H1 (cell line): ENCODE measurements at regions not wholly inside any gene's neighbourhood (a gene's known extent, or its start where the extent isn't known, plus 50 kb on each side); places are given as distances from the start of the nearest gene placed in this dataset.

Experiments used
- CTCF ChIA-PET: fragments of 300-600 bp; sonication (Branson Sonifier 250); formaldehyde crosslinking; loops from one replicate; lab custom pipeline; 2021; ENCODE audit not compliant: partially characterized antibody; lab: Charles Lee
- POLR2A ChIA-PET: fragments of 300-600 bp; sonication (Branson Sonifier 250); formaldehyde crosslinking; loops from one replicate; lab custom pipeline; 2021; ENCODE audit warnings: inconsistent platforms; ENCODE audit not compliant: partially characterized antibody; lab: Charles Lee
- DNase-seq, 2 experiments: peaks; one replicate each; pipeline versions ENCODE4 v3.0.0 to v3.0.0-alpha.2; 2010 to 2022; ENCODE audit warnings: low spot score in 2 of 2, low read depth in 1 of 2, mixed read lengths in 1 of 2
- FAIRE-seq: peaks from 2 replicates; lab custom pipeline; 2011; peaks lifted over from hg19 to GRCh38; lab: Jason Lieb, UNC
- H2AFZ ChIP-seq: 2 replicates; pipeline ENCODE4 v1.8.1; 2012; ENCODE audit warnings: low read length, inconsistent platforms
- H2AK5ac ChIP-seq: 2 replicates; pipeline ENCODE4 v1.6.1; 2013; ENCODE audit warnings: low read depth, low read length
- H2BK120ac ChIP-seq: replicated peaks from 2 replicates; pipeline ENCODE3; 2013; ENCODE audit warnings: low read depth, low read length, inconsistent platforms
- H2BK12ac ChIP-seq: 2 replicates; pipeline ENCODE4 v1.6.1; 2013; ENCODE audit warnings: low read depth, low read length
- H2BK15ac ChIP-seq: 2 replicates; pipeline ENCODE4 v1.6.1; 2013; ENCODE audit warnings: low read length
- H2BK20ac ChIP-seq: 2 replicates; pipeline ENCODE4 v1.6.1; 2013; ENCODE audit warnings: low read length
- H2BK5ac ChIP-seq: 2 replicates; pipeline ENCODE4 v1.6.1; 2013; ENCODE audit warnings: low read depth, low read length
- H3K14ac ChIP-seq: 2 replicates; pipeline ENCODE4 v1.6.1; 2013; ENCODE audit warnings: inconsistent platforms; ENCODE audit not compliant: insufficient read length
- H3K18ac ChIP-seq: 2 replicates; pipeline ENCODE4 v1.6.1; 2013; ENCODE audit warnings: low read length; ENCODE audit errors: extremely low read depth
- H3K23ac ChIP-seq: 2 replicates; pipeline ENCODE4 v1.6.1; 2013; ENCODE audit warnings: inconsistent platforms; ENCODE audit not compliant: insufficient read length
- H3K23me2 ChIP-seq: 2 replicates; pipeline ENCODE4 v1.6.1; 2013; ENCODE audit warnings: low read depth, low read length
- H3K27ac ChIP-seq: 2 replicates; pipeline ENCODE4 v1.6.1; 2011; ENCODE audit warnings: low read depth, low read length, inconsistent platforms
- H3K27me3 ChIP-seq, 4 experiments: replicated peaks in 1 of 4; 1 replicate in 1 of 4; 2 replicates in 3 of 4; pipeline versions ENCODE4 v1.6.1 to v1.8.1; 2011 to 2013; ENCODE audit warnings: low read length in 3 of 4, mild to moderate bottlenecking in 3 of 4, inconsistent platforms in 2 of 4, mixed read lengths in 2 of 4, moderate library complexity in 1 of 4; ENCODE audit not compliant: control insufficient read depth in 3 of 4, insufficient read depth in 3 of 4; ENCODE audit errors: extremely low read depth in 1 of 4
- H3K36me3 ChIP-seq, 4 experiments: 2 replicates each; pipeline versions ENCODE4 v1.6.1 to v1.8.1; 2011 to 2013; ENCODE audit warnings: mild to moderate bottlenecking in 4 of 4, low read length in 3 of 4, moderate library complexity in 2 of 4, control low read depth in 1 of 4, inconsistent platforms in 1 of 4; ENCODE audit not compliant: insufficient read depth in 4 of 4, control insufficient read depth in 2 of 4
- H3K4ac ChIP-seq: replicated peaks from 2 replicates; pipeline ENCODE3; 2013; ENCODE audit warnings: low read length, low read depth, mixed read lengths, inconsistent platforms; ENCODE audit not compliant: insufficient read length
- H3K4me1 ChIP-seq, 4 experiments: replicated peaks in 1 of 4; 1 replicate in 1 of 4; 2 replicates in 3 of 4; pipeline versions ENCODE4 v1.6.1 to v1.8.1; 2011 to 2013; ENCODE audit warnings: low read length in 3 of 4, inconsistent platforms in 2 of 4, mixed read lengths in 1 of 4; ENCODE audit not compliant: insufficient read depth in 4 of 4, control insufficient read depth in 3 of 4
- H3K4me2 ChIP-seq, 2 experiments: 2 replicates each; pipeline versions ENCODE4 v1.6.1 to v1.8.1; 2011 to 2013; ENCODE audit warnings: low read depth in 2 of 2, low read length in 2 of 2, control low read depth in 1 of 2, inconsistent platforms in 1 of 2, mild to moderate bottlenecking in 1 of 2; ENCODE audit not compliant: insufficient read depth in 1 of 2
- H3K4me3 ChIP-seq, 4 experiments: fragments of 200-600, 300-600 bp in 1 of 4; sonication (generic), shearing (Covaris generic), sonication (Bioruptor Twin) in 1 of 4; 2 replicates each; pipeline versions ENCODE4 v1.5.1 to v1.8.1; 2011 to 2016; ENCODE audit warnings: low read length in 4 of 4, low read depth in 3 of 4, control low read depth in 2 of 4, inconsistent platforms in 2 of 4, mild to moderate bottlenecking in 2 of 4, mixed read lengths in 1 of 4, moderate library complexity in 1 of 4; ENCODE audit not compliant: insufficient read depth in 2 of 4; ENCODE audit errors: extremely low read depth in 1 of 4
- H3K56ac ChIP-seq: replicated peaks from 2 replicates; pipeline ENCODE3; 2013; ENCODE audit warnings: low read depth, mild to moderate bottlenecking, mixed read lengths, low read length, inconsistent platforms; ENCODE audit not compliant: insufficient read length
- H3K79me1 ChIP-seq: 2 replicates; pipeline ENCODE4 v1.6.1; 2013; ENCODE audit warnings: low read depth, low read length, control low read depth
- H3K79me2 ChIP-seq, 2 experiments: 2 replicates each; pipeline versions ENCODE4 v1.6.1 to v1.8.1; 2012 to 2013; ENCODE audit warnings: low read length in 2 of 2, mild to moderate bottlenecking in 2 of 2, inconsistent platforms in 1 of 2; ENCODE audit not compliant: insufficient read depth in 2 of 2, control insufficient read depth in 1 of 2
- H3K9ac ChIP-seq, 4 experiments: replicated peaks in 1 of 4; 1 replicate in 1 of 4; 2 replicates in 3 of 4; pipeline versions ENCODE4 v1.6.1 to v1.8.1; 2011 to 2013; ENCODE audit warnings: low read depth in 3 of 4, low read length in 3 of 4, control low read depth in 2 of 4, mild to moderate bottlenecking in 2 of 4, moderate library complexity in 2 of 4, inconsistent platforms in 1 of 4; ENCODE audit errors: extremely low read depth in 1 of 4
- H3K9me3 ChIP-seq, 2 experiments: 2 replicates each; pipeline versions ENCODE4 v1.6.1 to v1.8.1; 2012 to 2013; ENCODE audit warnings: mild to moderate bottlenecking in 2 of 2, moderate library complexity in 2 of 2, control low read depth in 1 of 2, inconsistent platforms in 1 of 2, low read depth in 1 of 2, low read length in 1 of 2, mixed read lengths in 1 of 2; ENCODE audit not compliant: insufficient read depth in 2 of 2
- H4K20me1 ChIP-seq, 2 experiments: replicated peaks in 1 of 2; 2 replicates each; pipeline versions ENCODE3 to v1.8.1; 2011 to 2013; ENCODE audit warnings: inconsistent platforms in 2 of 2, low read length in 2 of 2, mild to moderate bottlenecking in 1 of 2; ENCODE audit not compliant: insufficient read depth in 2 of 2, control insufficient read depth in 1 of 2
- H4K5ac ChIP-seq: 2 replicates; pipeline ENCODE4 v1.6.1; 2013; ENCODE audit warnings: low read length, low read depth, mixed read lengths, inconsistent platforms; ENCODE audit not compliant: insufficient read length
- H4K8ac ChIP-seq: 2 replicates; pipeline ENCODE4 v1.8.0; 2013; ENCODE audit warnings: mild to moderate bottlenecking, moderate library complexity, low read length, inconsistent platforms; ENCODE audit not compliant: insufficient read depth; ENCODE audit errors: extremely low read depth
- H4K91ac ChIP-seq: replicated peaks from 2 replicates; pipeline ENCODE3; 2013; ENCODE audit warnings: low read length, mixed read lengths, inconsistent platforms; ENCODE audit not compliant: insufficient read length
- ATF2 ChIP-seq: IDR thresholded peaks from 2 replicates; pipeline ENCODE4 v1.6.1; 2012; ENCODE audit warnings: low read length, inconsistent platforms
- BCL11A ChIP-seq, 2 experiments: IDR thresholded peaks; one replicate each; pipeline ENCODE4 v1.6.1; 2011; ENCODE audit warnings: low read depth in 2 of 2, low read length in 2 of 2, mild to moderate bottlenecking in 2 of 2
- CEBPB ChIP-seq: IDR thresholded peaks from 2 replicates; pipeline ENCODE4 v1.6.1; 2012; ENCODE audit warnings: low read depth, low read length
- CHD2 ChIP-seq: IDR thresholded peaks from 2 replicates; pipeline ENCODE4 v1.6.1; 2012; ENCODE audit warnings: low read length, improper control_type of control experiment
- EGR1 ChIP-seq: IDR thresholded peaks from 2 replicates; pipeline ENCODE4 v1.6.1; 2011; ENCODE audit warnings: low read depth, low read length, borderline replicate concordance
- EZH2 ChIP-seq: fragments of 200-600 bp; sonication (generic); IDR thresholded peaks from 2 replicates; pipeline ENCODE4 v1.7.1; 2012; ENCODE audit warnings: low read depth, mild to moderate bottlenecking, moderate library complexity, low read length, inconsistent platforms; ENCODE audit not compliant: severe bottlenecking
- FOSL1 ChIP-seq: IDR thresholded peaks from 2 replicates; pipeline ENCODE4 v1.6.1; 2011; ENCODE audit warnings: mild to moderate bottlenecking, low read depth, low read length, moderate library complexity; ENCODE audit not compliant: insufficient read depth
- KDM4A ChIP-seq: IDR thresholded peaks from one replicate; pipeline ENCODE4 v1.7.1; 2012; ENCODE audit warnings: low read depth, mild to moderate bottlenecking, moderate library complexity, low read length, inconsistent platforms; ENCODE audit not compliant: severe bottlenecking
- POU5F1 ChIP-seq: IDR thresholded peaks from 2 replicates; pipeline ENCODE4 v1.6.1; 2011; ENCODE audit warnings: low read depth, mild to moderate bottlenecking, low read length, moderate library complexity
- RNF2 ChIP-seq: fragments of 200-900, 300-1000 bp; sonication (generic); IDR thresholded peaks from 2 replicates; pipeline ENCODE4 v1.7.1; 2016; ENCODE audit warnings: borderline replicate concordance, low read depth, mild to moderate bottlenecking, antibody characterized with exemption, low read length; ENCODE audit not compliant: poor library complexity, severe bottlenecking; ENCODE audit errors: missing control alignments
- SP2 ChIP-seq: IDR thresholded peaks from 2 replicates; pipeline ENCODE4 v1.6.1; 2012; ENCODE audit warnings: mild to moderate bottlenecking, low read length, inconsistent platforms
- SRF ChIP-seq: IDR thresholded peaks from 2 replicates; pipeline ENCODE4 v1.6.1; 2011; ENCODE audit warnings: mild to moderate bottlenecking, low read depth, low read length, moderate library complexity
- ZNF274 ChIP-seq: IDR thresholded peaks from 2 replicates; pipeline ENCODE4 v1.7.0; 2012; ENCODE audit warnings: low read length, borderline replicate concordance; ENCODE audit errors: extremely low read depth
- WGBS, 2 experiments: shearing (Covaris generic) in 1 of 2; methylation state at CpG; one replicate each; pipeline versions ENCODE4 v1.1.6 to v1.1.7; 2013 to 2015; ENCODE audit warnings: low lambda C conversion rate in 2 of 2, mixed read lengths in 2 of 2, inconsistent platforms in 1 of 2, low coverage in 1 of 2, missing lambda C conversion rate in 1 of 2; ENCODE audit not compliant: insufficient replicate concordance in 2 of 2, insufficient coverage in 1 of 2, insufficient read length in 1 of 2; ENCODE audit errors: extremely low coverage in 1 of 2, missing lambda C conversion rate in 1 of 2; 5-methylcytosine and 5-hydroxymethylcytosine counted together

DNA sequence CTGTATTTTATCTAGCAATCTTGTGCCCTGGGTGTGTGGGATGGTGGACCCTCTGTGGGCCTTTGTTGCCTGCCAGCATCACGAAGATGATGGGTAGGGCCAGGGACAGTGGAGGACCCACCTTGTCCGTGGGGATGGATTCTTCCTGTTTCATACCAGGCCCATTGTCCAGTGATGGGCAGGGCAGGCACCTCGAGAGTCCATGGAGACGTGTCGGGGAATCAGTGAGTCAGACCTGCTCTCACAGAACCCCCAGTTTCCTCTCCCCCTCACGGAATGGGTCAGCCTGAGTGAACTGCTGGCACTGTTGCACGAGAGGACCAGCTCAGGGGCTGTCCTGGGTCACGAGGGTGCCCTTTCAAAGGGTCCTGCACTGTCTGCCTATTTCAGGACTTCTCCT, 401.2 kb downstream of the RPS24 start:
- Histone ChIP-seq H3K27ac (no peak overlapping the region), H2BK15ac (no peak overlapping the region), H3K9ac (no peak overlapping the region; a peak in 1 of 7 replicates), H3K79me2 (no peaks in the 10 kb centered on the region), H3K14ac (no peak overlapping the region), H4K91ac (no peak overlapping the region), H4K20me1 (no peaks in the 10 kb centered on the region), H2AK5ac (no peak overlapping the region), H3K18ac (no peak overlapping the region), H3K9me3 (no peaks in the 10 kb centered on the region), H3K4me1 (no peaks in the 10 kb centered on the region; a peak in 1 of 7 replicates), H2AFZ (no peak overlapping the region), H3K56ac (no peak overlapping the region), H2BK12ac (no peak overlapping the region), H3K4me2 (no peak overlapping the region), H2BK5ac (no peak overlapping the region), H3K27me3 (no peaks in the 10 kb centered on the region), H3K23me2 (no peaks in the 10 kb centered on the region), H2BK20ac (no peak overlapping the region), H2BK120ac (no peak overlapping the region), H3K4ac (no peak overlapping the region), H4K5ac (no peak overlapping the region), H4K8ac (no peak overlapping the region; the same call in none of the 2 replicates), H3K36me3 (no peaks in the 10 kb centered on the region), H3K4me3 (no peak overlapping the region), H3K23ac (no peak overlapping the region), H3K79me1 (no peaks in the 10 kb centered on the region)
- ChIA-PET POLR2A (no interaction called here), CTCF (interaction anchor here (0.9 to 1.6 kb wide), 5 partner anchors 11 to 222 kb away, joined by 3 to 5 read pairs (median 3); no protein-coding TSS in a partner anchor)
- 86% methylated on average over 8 of the region's 8 CpGs; no CpG with 5 or more reads in 1 of the 2 experiments for WGBS, 2 experiments
- DNase-seq (no peak), FAIRE-seq (no peak)
- TF ChIP-seq SRF (no peak), POU5F1 (no peak), BCL11A (IDR thresholded peaks at IDR 0.05; ENCODE audit: low read depth in 2 of 2, low read length in 2 of 2) (no peak), RNF2 (no peak), ZNF274 (no peak), EGR1 (no peak), ATF2 (no peak), SP2 (no peak), KDM4A (no peak), FOSL1 (no peak), CHD2 (no peak), EZH2 (no peak), CEBPB (no peak)
